ENCODE measurements at regions not wholly inside any gene's neighbourhood (a gene's known extent, or its start where the extent isn't known, plus 50 kb on each side); places are given as distances from the start of the nearest gene placed in this dataset.

DNA sequence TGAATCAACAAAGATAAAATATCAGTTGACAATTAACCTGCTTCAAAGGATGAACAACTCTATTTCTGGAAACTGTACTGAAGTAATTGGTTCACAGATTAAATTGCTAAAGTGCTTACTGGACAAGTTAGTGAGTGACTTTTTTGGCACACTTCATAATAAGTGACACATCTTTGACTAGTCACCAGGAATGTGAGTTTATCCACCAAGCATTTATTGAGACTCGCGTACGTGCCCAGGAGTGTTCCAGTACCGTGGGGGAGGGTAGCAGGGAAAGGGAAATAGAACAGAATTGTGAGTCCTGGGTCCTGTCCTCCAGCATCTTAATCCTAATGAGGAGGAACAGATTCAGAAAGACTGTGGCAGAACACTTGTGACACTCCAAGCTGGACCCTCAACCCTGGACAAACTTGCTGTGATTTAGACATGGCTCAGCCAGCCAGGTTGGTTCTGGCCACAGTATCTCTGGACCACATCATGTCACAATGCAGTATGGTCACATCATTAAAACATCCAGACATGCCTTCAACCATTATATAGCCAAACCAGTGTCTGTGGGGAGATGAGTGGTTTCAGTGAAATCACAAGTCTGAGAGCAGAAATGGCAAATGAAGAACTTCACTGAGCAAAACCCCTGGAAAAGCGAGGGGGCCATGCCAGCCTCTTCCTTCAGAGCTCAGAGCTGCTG is 623.1 kb downstream of the BNC2 start:
- Mint-ChIP-seq H3K4me1 (peaks cover 39% of the 10 kb centered on the region), H3K9me3 (no peaks in the 10 kb centered on the region), H3K27me3 (ENCODE audit: insufficient read depth, low read depth) (no peaks in the 10 kb centered on the region), H3K27ac (no peak overlapping the region), H3K4me3 (no peak overlapping the region), H3K36me3 (no peaks in the 10 kb centered on the region)
- no peaks in the 10 kb centered on the region for H3K27me3 ChIP-seq
- H3K9me3 ChIP-seq (ENCODE audit: low read depth): no peaks in the 10 kb centered on the region
- no peak overlapping the region for H2AFZ ChIP-seq (replicated peaks)
- H3K4me3 ChIP-seq: no peak overlapping the region
- H3K9ac ChIP-seq: no peak overlapping the region
- H4K20me1 ChIP-seq (ENCODE audit: low read depth): no peaks in the 10 kb centered on the region
- peaks cover 25% of the 10 kb centered on the region for H3K4me1 ChIP-seq
- DNase-seq (ENCODE audit: low spot score): no peak
- H3K27ac ChIP-seq: no peak overlapping the region
- no peaks in the 10 kb centered on the region for H3K79me2 ChIP-seq (ENCODE audit: low read depth)
- peaks cover 6% of the 10 kb centered on the region for H3F3A ChIP-seq (ENCODE audit: low read depth)
- H3K36me3 ChIP-seq: no peaks in the 10 kb centered on the region
- TF ChIP-seq EZH2phosphoT487 (IDR thresholded peaks at IDR 0.05) (no peak), EZH2 (IDR thresholded peaks at IDR 0.05) (no peak), CTCF (IDR thresholded peaks at IDR 0.05) (no peak)
- H3K4me2 ChIP-seq: no peak overlapping the region

DNA sequence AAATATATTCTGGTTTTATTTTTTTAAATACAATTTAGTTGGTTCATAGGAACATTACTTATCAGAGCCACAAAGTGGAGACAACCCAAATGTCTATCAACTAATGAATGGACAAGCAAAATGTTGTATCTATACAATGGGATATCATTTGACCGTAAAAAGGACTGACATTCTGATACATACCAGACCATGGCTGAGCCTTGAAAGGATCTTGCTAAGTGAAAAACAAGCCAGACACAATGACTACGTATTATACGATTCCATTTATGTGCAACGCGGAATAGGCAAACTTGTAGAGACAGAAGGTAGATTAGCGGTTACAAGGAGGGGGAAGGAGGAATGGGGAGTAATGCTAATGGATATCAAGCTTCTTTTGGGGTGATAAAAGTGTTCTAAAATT is 621.6 kb downstream of the BNC2 start:
- no peaks in the 10 kb centered on the region for H3K9me3 ChIP-seq (ENCODE audit: low read depth)
- DNase-seq (ENCODE audit: low spot score): no peak
- no peak overlapping the region for H3K27ac ChIP-seq
- H2AFZ ChIP-seq (replicated peaks): no peak overlapping the region
- no peak overlapping the region for H3K4me2 ChIP-seq
- no peak overlapping the region for H3K9ac ChIP-seq
- no peaks in the 10 kb centered on the region for H3K27me3 Mint-ChIP-seq (ENCODE audit: insufficient read depth, low read depth)
- no peak overlapping the region for H3K4me3 Mint-ChIP-seq
- H3K27me3 ChIP-seq: no peaks in the 10 kb centered on the region
- no peak for TF ChIP-seq EZH2phosphoT487 (IDR thresholded peaks at IDR 0.05)
- TF ChIP-seq EZH2 (IDR thresholded peaks at IDR 0.05): no peak
- TF ChIP-seq CTCF (IDR thresholded peaks at IDR 0.05): no peak
- H3K4me3 ChIP-seq: no peak overlapping the region
- peaks cover under 1% of the 10 kb centered on the region for H3F3A ChIP-seq (ENCODE audit: low read depth)
- H3K9me3 Mint-ChIP-seq: no peaks in the 10 kb centered on the region
- no peaks in the 10 kb centered on the region for H3K79me2 ChIP-seq (ENCODE audit: low read depth)
- H3K36me3 ChIP-seq: no peaks in the 10 kb centered on the region
- H3K4me1 ChIP-seq: peaks cover 26% of the 10 kb centered on the region
- H3K27ac Mint-ChIP-seq: no peak overlapping the region
- peaks cover 39% of the 10 kb centered on the region for H3K4me1 Mint-ChIP-seq
- no peaks in the 10 kb centered on the region for H3K36me3 Mint-ChIP-seq
- H4K20me1 ChIP-seq (ENCODE audit: low read depth): no peaks in the 10 kb centered on the region

DNA sequence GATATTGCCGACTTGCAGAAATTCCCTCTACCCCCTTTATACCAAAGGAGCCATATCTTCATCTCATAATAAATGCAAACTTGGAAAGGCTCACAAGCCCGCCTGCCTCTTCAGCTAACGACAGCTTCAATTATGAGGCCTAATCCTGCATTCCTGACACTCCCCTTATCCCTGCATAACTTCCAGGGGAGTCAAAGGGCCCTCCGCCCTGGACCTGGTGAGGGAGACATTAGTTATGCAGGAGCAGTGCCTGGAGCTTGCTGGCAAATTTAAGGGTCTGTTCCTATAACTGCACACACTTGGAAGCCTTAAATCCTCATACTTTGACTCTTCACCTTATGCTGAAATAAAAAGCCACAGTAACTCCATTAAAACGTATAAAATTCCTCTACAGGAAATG is 617.9 kb downstream of the BNC2 start:
- H3K36me3 Mint-ChIP-seq: no peaks in the 10 kb centered on the region
- no peaks in the 10 kb centered on the region for H3K9me3 Mint-ChIP-seq
- Histone ChIP-seq H3K79me2 (ENCODE audit: low read depth) (no peaks in the 10 kb centered on the region), H3K36me3 (no peaks in the 10 kb centered on the region), H3K27ac (no peak overlapping the region), H3K9me3 (ENCODE audit: low read depth) (no peaks in the 10 kb centered on the region), H3K9ac (no peak overlapping the region), H2AFZ (replicated peaks) (no peak overlapping the region), H3F3A (ENCODE audit: low read depth) (no peaks in the 10 kb centered on the region), H3K4me3 (no peak overlapping the region), H3K4me2 (peak overlapping the region; percentile 14), H4K20me1 (ENCODE audit: low read depth) (no peaks in the 10 kb centered on the region), H3K4me1 (peaks cover 20% of the 10 kb centered on the region), H3K27me3 (no peaks in the 10 kb centered on the region)
- H3K4me3 Mint-ChIP-seq: no peak overlapping the region
- TF ChIP-seq EZH2 (IDR thresholded peaks at IDR 0.05): no peak
- no peak for TF ChIP-seq CTCF (IDR thresholded peaks at IDR 0.05)
- no peak for TF ChIP-seq EZH2phosphoT487 (IDR thresholded peaks at IDR 0.05)
- no peaks in the 10 kb centered on the region for H3K27me3 Mint-ChIP-seq (ENCODE audit: insufficient read depth, low read depth)
- H3K27ac Mint-ChIP-seq: no peak overlapping the region
- DNase-seq (ENCODE audit: low spot score): peak; percentile 71
- H3K4me1 Mint-ChIP-seq: peaks cover 26% of the 10 kb centered on the region
